Activated CD4-positive, alpha-beta T cell treated with anti-CD3 and anti-CD28 coated beads for 36 hours (primary cell): ENCODE measurements at regions not wholly inside any gene's neighbourhood (a gene's known extent, or its start where the extent isn't known, plus 50 kb on each side); places are given as distances from the start of the nearest gene placed in this dataset.

Source experiments
- ATAC-seq: fragments of 200-7000 bp; cut with Tn5 transposase; one replicate; pipeline ENCODE4 v1.10.0; 2021; ENCODE audit warnings: mild to moderate bottlenecking, moderate library complexity
- CTCF ChIA-PET: fragments of 350-600 bp; sonication (Branson Sonifier 250); formaldehyde crosslinking; loops from one replicate; lab custom pipeline; 2021; ENCODE audit warnings: antibody characterized with exemption; lab: Charles Lee
- POLR2A ChIA-PET: fragments of 350-600 bp; sonication (Branson Sonifier 250); formaldehyde crosslinking; loops from one replicate; lab custom pipeline; 2021; ENCODE audit warnings: antibody characterized with exemption, inconsistent platforms; lab: Charles Lee
- DNase-seq: peaks from one replicate; pipeline ENCODE4 v3.0.0-alpha.2; 2020
- H3K27ac Mint-ChIP-seq: one replicate; pipeline ENCODE4 v1.8.0; 2021; ENCODE audit warnings: mixed read lengths
- H3K27me3 Mint-ChIP-seq: one replicate; pipeline ENCODE4 v1.8.0; 2021; ENCODE audit warnings: mixed read lengths
- H3K36me3 Mint-ChIP-seq: one replicate; pipeline ENCODE4 v1.8.0; 2021; ENCODE audit warnings: low read depth, mixed read lengths
- H3K4me1 Mint-ChIP-seq: one replicate; pipeline ENCODE4 v1.8.0; 2021; ENCODE audit warnings: mixed read lengths
- H3K4me3 Mint-ChIP-seq: one replicate; pipeline ENCODE4 v1.8.0; 2021; ENCODE audit warnings: mild to moderate bottlenecking, moderate library complexity, mixed read lengths
- H3K9me3 Mint-ChIP-seq: one replicate; pipeline ENCODE4 v1.8.0; 2021; ENCODE audit warnings: low read depth, mixed read lengths
- intact Hi-C, 2 experiments: fragments of 100-400 bp; cut with DNase I in 1 of 2; cut with micrococcal nuclease in 1 of 2; formaldehyde crosslinking; loops; one replicate each; pipeline versions ENCODE4 v1.14.2 to v1.15.1; 2022 to 2024; cut with DNase I, micrococcal nuclease

GRCh38 chr4:137468836-137469235 is 63.5 kb downstream of the PCDH18 start:
- Mint-ChIP-seq H3K36me3 (no peaks in the 10 kb centered on the region), H3K27me3 (no peaks in the 10 kb centered on the region), H3K27ac (no peak overlapping the region), H3K4me3 (no peak overlapping the region), H3K9me3 (peaks cover 9% of the 10 kb centered on the region), H3K4me1 (no peaks in the 10 kb centered on the region)
- ChIA-PET CTCF (no interaction called here), POLR2A (no interaction called here)
- intact Hi-C loops = no loop called here
- ATAC-seq (no peak), DNase-seq (no peak)

- H3K27me3 Mint-ChIP-seq = no peaks in the 10 kb centered on the region
- no peaks in the 10 kb centered on the region for H3K36me3 Mint-ChIP-seq
- no peaks in the 10 kb centered on the region for H3K4me1 Mint-ChIP-seq
- ATAC-seq = no peak
- H3K27ac Mint-ChIP-seq = no peak overlapping the region
- intact Hi-C loops = no loop called here
- CTCF ChIA-PET = no interaction called here
- DNase-seq = no peak
- H3K4me3 Mint-ChIP-seq = no peak overlapping the region
- H3K9me3 Mint-ChIP-seq = peaks cover 9% of the 10 kb centered on the region
- POLR2A ChIA-PET = no interaction called here
Observed at GRCh38 chr4:137467537-137467936, 64.8 kb downstream of the PCDH18 start.

- H3K9me3 Mint-ChIP-seq = peaks cover 6% of the 10 kb centered on the region
- no peak overlapping the region for H3K27ac Mint-ChIP-seq
- no peaks in the 10 kb centered on the region for H3K36me3 Mint-ChIP-seq
- ChIA-PET POLR2A (no interaction called here), CTCF (interaction anchor here (0.7 kb wide), 1 partner anchor 10 kb away, joined by 3 read pairs; no protein-coding TSS in a partner anchor)
- intact Hi-C loops = no loop called here
- DNase-seq (no peak), ATAC-seq (no peak)
- H3K4me1 Mint-ChIP-seq = no peaks in the 10 kb centered on the region
- no peak overlapping the region for H3K4me3 Mint-ChIP-seq
- no peaks in the 10 kb centered on the region for H3K27me3 Mint-ChIP-seq
Observed at GRCh38 chr4:137463377-137464003, 68.8 kb downstream of the PCDH18 start.

GRCh38 chr4:137455647-137456321 is 76.5 kb downstream of the PCDH18 start:
- DNase-seq = no peak
- H3K27ac Mint-ChIP-seq = no peak overlapping the region
- H3K4me1 Mint-ChIP-seq = no peaks in the 10 kb centered on the region
- H3K4me3 Mint-ChIP-seq = no peak overlapping the region
- ATAC-seq = no peak
- intact Hi-C loops = no loop called here
- no peaks in the 10 kb centered on the region for H3K27me3 Mint-ChIP-seq
- no peaks in the 10 kb centered on the region for H3K36me3 Mint-ChIP-seq
- CTCF ChIA-PET = no interaction called here
- peaks cover 8% of the 10 kb centered on the region for H3K9me3 Mint-ChIP-seq
- POLR2A ChIA-PET = no interaction called here

- DNase-seq = no peak
- no peak overlapping the region for H3K27ac Mint-ChIP-seq
Observed at GRCh38 chr4:137454767-137455166, 77.5 kb downstream of the PCDH18 start.

GRCh38 chr4:137452799-137453198 is 79.5 kb downstream of the PCDH18 start:
- ChIA-PET CTCF (interaction anchor here (0.6 kb wide), 1 partner anchor 10 kb away, joined by 4 read pairs; no protein-coding TSS in a partner anchor), POLR2A (no interaction called here)
- Mint-ChIP-seq H3K4me3 (no peak overlapping the region), H3K4me1 (no peaks in the 10 kb centered on the region), H3K36me3 (no peaks in the 10 kb centered on the region), H3K9me3 (peaks cover 8% of the 10 kb centered on the region), H3K27me3 (no peaks in the 10 kb centered on the region), H3K27ac (no peak overlapping the region)
- no peak for ATAC-seq
- no peak for DNase-seq
- intact Hi-C loops = no loop called here

More at GRCh38 chr4:137454767-137455166, 77.5 kb downstream of the PCDH18 start:
- CTCF ChIA-PET = no interaction called here
- no peaks in the 10 kb centered on the region for H3K27me3 Mint-ChIP-seq
- no peak for ATAC-seq
- POLR2A ChIA-PET = no interaction called here
- H3K9me3 Mint-ChIP-seq = peaks cover 8% of the 10 kb centered on the region
- H3K4me3 Mint-ChIP-seq = no peak overlapping the region
- no peaks in the 10 kb centered on the region for H3K4me1 Mint-ChIP-seq
- intact Hi-C loops = no loop called here
- H3K36me3 Mint-ChIP-seq = no peaks in the 10 kb centered on the region

- Mint-ChIP-seq H3K27ac (no peak overlapping the region), H3K4me1 (no peaks in the 10 kb centered on the region), H3K4me3 (no peak overlapping the region), H3K27me3 (no peaks in the 10 kb centered on the region), H3K9me3 (peaks cover 8% of the 10 kb centered on the region), H3K36me3 (no peaks in the 10 kb centered on the region)
- ATAC-seq (no peak), DNase-seq (no peak)
- ChIA-PET CTCF (no interaction called here), POLR2A (no interaction called here)
- intact Hi-C loops = no loop called here
Observed at GRCh38 chr4:137451172-137451825, 81.0 kb downstream of the PCDH18 start.

GRCh38 chr4:137448402-137448801 is 83.9 kb downstream of the PCDH18 start:
- intact Hi-C loops = no loop called here
- Mint-ChIP-seq H3K27me3 (no peaks in the 10 kb centered on the region), H3K9me3 (peaks cover 3% of the 10 kb centered on the region), H3K27ac (no peak overlapping the region), H3K36me3 (no peaks in the 10 kb centered on the region), H3K4me1 (no peaks in the 10 kb centered on the region), H3K4me3 (no peak overlapping the region)
- CTCF ChIA-PET = no interaction called here
- POLR2A ChIA-PET = no interaction called here
- ATAC-seq = no peak
- DNase-seq = no peak

- ATAC-seq (no peak), DNase-seq (no peak)
- Mint-ChIP-seq H3K4me1 (no peaks in the 10 kb centered on the region), H3K36me3 (no peaks in the 10 kb centered on the region), H3K27ac (no peak overlapping the region), H3K27me3 (no peaks in the 10 kb centered on the region), H3K9me3 (peaks cover 1% of the 10 kb centered on the region), H3K4me3 (no peak overlapping the region)
- intact Hi-C loops = no loop called here
- ChIA-PET CTCF (no interaction called here), POLR2A (no interaction called here)
Observed at GRCh38 chr4:137446071-137446470, 86.2 kb downstream of the PCDH18 start.

- H3K4me1 Mint-ChIP-seq = no peaks in the 10 kb centered on the region
- POLR2A ChIA-PET = no interaction called here
- H3K4me3 Mint-ChIP-seq = no peak overlapping the region
- H3K27me3 Mint-ChIP-seq = no peaks in the 10 kb centered on the region
- ATAC-seq = no peak
- CTCF ChIA-PET = interaction anchor here (0.8 kb wide), 1 partner anchor 9 kb away, joined by 4 read pairs; no protein-coding TSS in a partner anchor
- H3K27ac Mint-ChIP-seq = no peak overlapping the region
- intact Hi-C loops = no loop called here
- H3K9me3 Mint-ChIP-seq = no peaks in the 10 kb centered on the region
- H3K36me3 Mint-ChIP-seq = no peaks in the 10 kb centered on the region
- no peak for DNase-seq
Observed at GRCh38 chr4:137443031-137443800, 89.1 kb downstream of the PCDH18 start.

- no peaks in the 10 kb centered on the region for H3K4me1 Mint-ChIP-seq
- no peak for ATAC-seq
- no peak overlapping the region for H3K27ac Mint-ChIP-seq
- POLR2A ChIA-PET = no interaction called here
- H3K4me3 Mint-ChIP-seq = no peak overlapping the region
- H3K9me3 Mint-ChIP-seq = peaks cover 5% of the 10 kb centered on the region
- no peak for DNase-seq
- CTCF ChIA-PET = no interaction called here
- no peaks in the 10 kb centered on the region for H3K27me3 Mint-ChIP-seq
- H3K36me3 Mint-ChIP-seq = no peaks in the 10 kb centered on the region
- intact Hi-C loops = no loop called here
Observed at GRCh38 chr4:137432446-137433311, 99.6 kb downstream of the PCDH18 start.
